ENCODE measurements at regions not wholly inside any gene's neighbourhood (a gene's known extent, or its start where the extent isn't known, plus 50 kb on each side); places are given as distances from the start of the nearest gene placed in this dataset.

GRCh38 chr3:174716956-174717505 is 142.1 kb upstream of the NAALADL2 start:
- H3K9me1 ChIP-seq (ENCODE audit: control insufficient read depth, extremely low read depth, insufficient read depth, low read length) = no peaks in the 10 kb centered on the region
- dilution Hi-C loops (cut with MboI; ENCODE audit: extremely low pct_ligation_motif_present, low sequenced_read_pairs) = no loop called here
- FAIRE-seq = no peak

GRCh38 chr3:174720717-174721116 is 138.4 kb upstream of the NAALADL2 start:
- no peak overlapping the region for H3K4me3 ChIP-seq (ENCODE audit: control insufficient read depth in 2 of 3, extremely low read depth in 1 of 3, insufficient read depth in 2 of 3, low read depth in 1 of 3, low read length in 3 of 3)
- H3K27ac ChIP-seq (ENCODE audit: control insufficient read depth, insufficient read depth, low read length) = no peak overlapping the region
- H4K20me1 ChIP-seq (ENCODE audit: control insufficient read depth, extremely low read depth, insufficient read depth, low read length) = no peaks in the 10 kb centered on the region
- no peaks in the 10 kb centered on the region for H3K36me3 ChIP-seq (ENCODE audit: control insufficient read depth in 2 of 2, extremely low read depth in 1 of 2, insufficient read depth in 2 of 2, low read length in 2 of 2)
- no peak overlapping the region for H3K4me2 ChIP-seq (ENCODE audit: control insufficient read depth, extremely low read depth, insufficient read depth, low read depth, low read length)
- FAIRE-seq (no peak), DNase-seq (ENCODE audit: low read depth, low spot score) (no peak)
- dilution Hi-C loops (cut with MboI; ENCODE audit: extremely low pct_ligation_motif_present, low sequenced_read_pairs) = no loop called here
- H3K9me1 ChIP-seq (ENCODE audit: control insufficient read depth, extremely low read depth, insufficient read depth, low read length) = no peaks in the 10 kb centered on the region
- H3K9me3 ChIP-seq (ENCODE audit: control insufficient read depth, low read depth, low read length) = no peaks in the 10 kb centered on the region
- H3K79me2 ChIP-seq (ENCODE audit: control insufficient read depth, insufficient read depth, low read length) = no peaks in the 10 kb centered on the region
- H3K27me3 ChIP-seq (ENCODE audit: control insufficient read depth, extremely low read depth, insufficient read depth, low read length) = no peaks in the 10 kb centered on the region
- TF ChIP-seq EZH2 (IDR thresholded peaks at IDR 0.05; ENCODE audit: low read length) (no peak), CTCF (optimal IDR thresholded peaks at IDR 0.05 in 1 of 3, IDR thresholded peaks at IDR 0.05 in 1 of 3, conservative IDR thresholded peaks at IDR 0.05 in 1 of 3; ENCODE audit: extremely low read depth in 1 of 3, insufficient read depth in 2 of 3, low read length in 3 of 3) (no peak)
- no peaks in the 10 kb centered on the region for H3K4me1 ChIP-seq (ENCODE audit: control insufficient read depth, extremely low read depth, insufficient read depth, low read length)
- no peak overlapping the region for H3K9ac ChIP-seq (ENCODE audit: control insufficient read depth, extremely low read depth, insufficient read depth, low read length)
- H2AFZ ChIP-seq (ENCODE audit: control insufficient read depth, low read length) = no peak overlapping the region

More at GRCh38 chr3:174716956-174717505, 142.1 kb upstream of the NAALADL2 start:
- H3K27ac ChIP-seq (ENCODE audit: control insufficient read depth, insufficient read depth, low read length) = no peak overlapping the region
- H3K9ac ChIP-seq (ENCODE audit: control insufficient read depth, extremely low read depth, insufficient read depth, low read length) = no peak overlapping the region
- no peak for DNase-seq (ENCODE audit: low read depth, low spot score)
- H3K36me3 ChIP-seq (ENCODE audit: control insufficient read depth in 2 of 2, extremely low read depth in 1 of 2, insufficient read depth in 2 of 2, low read length in 2 of 2) = no peaks in the 10 kb centered on the region
- H3K4me1 ChIP-seq (ENCODE audit: control insufficient read depth, extremely low read depth, insufficient read depth, low read length) = no peaks in the 10 kb centered on the region
- H3K4me3 ChIP-seq (ENCODE audit: control insufficient read depth in 2 of 3, extremely low read depth in 1 of 3, insufficient read depth in 2 of 3, low read depth in 1 of 3, low read length in 3 of 3) = no peak overlapping the region
- H3K9me3 ChIP-seq (ENCODE audit: control insufficient read depth, low read depth, low read length) = no peaks in the 10 kb centered on the region
- H2AFZ ChIP-seq (ENCODE audit: control insufficient read depth, low read length) = no peak overlapping the region
- TF ChIP-seq CTCF (optimal IDR thresholded peaks at IDR 0.05 in 1 of 3, IDR thresholded peaks at IDR 0.05 in 1 of 3, conservative IDR thresholded peaks at IDR 0.05 in 1 of 3; ENCODE audit: extremely low read depth in 1 of 3, insufficient read depth in 2 of 3, low read length in 3 of 3) (no peak), EZH2 (IDR thresholded peaks at IDR 0.05; ENCODE audit: low read length) (no peak)
- no peaks in the 10 kb centered on the region for H3K27me3 ChIP-seq (ENCODE audit: control insufficient read depth, extremely low read depth, insufficient read depth, low read length)
- H4K20me1 ChIP-seq (ENCODE audit: control insufficient read depth, extremely low read depth, insufficient read depth, low read length) = no peaks in the 10 kb centered on the region
- no peak overlapping the region for H3K4me2 ChIP-seq (ENCODE audit: control insufficient read depth, extremely low read depth, insufficient read depth, low read depth, low read length)
- no peaks in the 10 kb centered on the region for H3K79me2 ChIP-seq (ENCODE audit: control insufficient read depth, insufficient read depth, low read length)

Measured in keratinocyte (primary cell).